Iris pigment epithelial cell (primary cell): ENCODE measurements at regions not wholly inside any gene's neighbourhood (a gene's known extent, or its start where the extent isn't known, plus 50 kb on each side); places are given as distances from the start of the nearest gene placed in this dataset.
"Not testable (repeated sequence)": the region's sequence is repeated elsewhere in the genome, so short reads cannot be mapped to it uniquely, and the experiment has no call there.

ENCODE experiments used
- DNase-seq: peaks from one replicate; pipeline ENCODE4 v3.0.0-alpha.2; 2011; ENCODE audit warnings: low read depth

GRCh38 chr2:203629699-203630098 lies 76.7 kb upstream of the CD28 start:
- DNase-seq, result no peak

DNA sequence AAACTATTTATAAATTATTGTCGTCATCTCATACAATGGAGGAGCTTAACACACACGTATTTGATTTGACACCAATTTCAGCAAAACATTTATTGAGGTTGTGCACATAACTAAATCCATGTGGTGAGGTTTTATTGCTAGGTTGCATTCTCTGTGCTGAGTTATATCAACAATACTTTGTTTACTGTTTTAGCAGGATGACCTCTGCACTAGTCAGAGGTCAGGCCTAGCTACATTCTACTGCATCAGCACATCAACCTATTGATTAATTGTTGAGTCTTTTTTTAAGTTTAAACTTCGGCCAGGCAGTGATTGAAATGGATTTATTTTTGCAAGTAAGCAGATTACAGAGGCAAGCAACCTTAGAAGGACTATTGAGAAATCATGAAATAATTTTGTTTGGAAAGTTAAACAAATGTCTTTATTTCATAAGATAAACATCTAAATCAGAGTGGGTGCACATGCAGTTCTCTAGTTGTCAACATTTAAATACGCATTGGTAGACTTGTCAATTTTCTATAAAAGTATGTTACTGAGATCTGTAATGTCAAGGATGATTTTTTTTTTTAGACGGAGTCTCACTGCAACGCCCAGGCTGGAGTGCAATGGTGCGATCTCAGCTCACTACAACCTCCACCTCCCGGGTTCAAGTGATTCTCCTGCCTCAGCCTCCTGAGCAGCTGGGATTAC lies 75.2 kb upstream of the CD28 start:
- DNase-seq, result peak; percentile 8

DNA sequence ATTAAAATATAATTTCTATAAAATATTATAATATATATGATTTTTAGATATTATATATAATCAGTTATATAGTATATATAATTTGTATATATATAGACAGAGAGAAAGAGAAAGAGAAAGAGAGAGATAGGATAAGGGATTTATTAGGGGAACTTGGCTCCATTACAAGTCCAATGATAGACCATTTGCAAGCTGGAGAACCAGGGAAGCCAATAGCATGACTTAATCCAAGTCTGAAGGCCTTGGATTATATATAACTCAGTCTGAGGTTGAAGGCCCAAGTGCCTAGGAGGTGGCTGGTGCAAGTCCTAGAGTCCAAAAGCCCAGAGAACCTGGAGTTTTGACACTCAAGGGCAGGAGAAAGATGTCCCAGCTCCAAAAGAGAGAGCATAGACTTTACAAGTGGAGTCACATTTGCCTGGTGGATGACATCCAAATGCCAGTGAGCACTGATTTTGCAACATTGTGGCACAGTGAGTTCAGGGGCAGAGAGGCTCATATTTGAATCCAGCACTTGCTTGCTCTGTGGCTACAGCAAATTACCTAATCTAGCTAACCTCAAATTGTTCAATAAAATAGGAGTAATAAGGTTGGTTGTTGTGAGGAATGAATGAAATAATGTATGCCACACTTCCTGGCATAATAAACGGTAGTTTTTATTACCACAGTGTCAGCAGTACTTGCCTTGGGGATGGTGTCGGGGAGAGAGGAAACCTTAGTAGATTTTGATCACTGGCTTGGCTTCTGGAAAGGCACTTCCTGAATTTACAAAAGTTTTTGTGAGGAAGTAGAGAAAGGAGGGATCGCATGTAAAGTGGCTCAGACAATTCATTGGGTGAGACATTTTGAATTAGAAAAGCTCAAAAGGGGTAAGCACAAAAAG lies 69.6 kb upstream of the CD28 start:
- DNase-seq, result peak; percentile 60

DNA sequence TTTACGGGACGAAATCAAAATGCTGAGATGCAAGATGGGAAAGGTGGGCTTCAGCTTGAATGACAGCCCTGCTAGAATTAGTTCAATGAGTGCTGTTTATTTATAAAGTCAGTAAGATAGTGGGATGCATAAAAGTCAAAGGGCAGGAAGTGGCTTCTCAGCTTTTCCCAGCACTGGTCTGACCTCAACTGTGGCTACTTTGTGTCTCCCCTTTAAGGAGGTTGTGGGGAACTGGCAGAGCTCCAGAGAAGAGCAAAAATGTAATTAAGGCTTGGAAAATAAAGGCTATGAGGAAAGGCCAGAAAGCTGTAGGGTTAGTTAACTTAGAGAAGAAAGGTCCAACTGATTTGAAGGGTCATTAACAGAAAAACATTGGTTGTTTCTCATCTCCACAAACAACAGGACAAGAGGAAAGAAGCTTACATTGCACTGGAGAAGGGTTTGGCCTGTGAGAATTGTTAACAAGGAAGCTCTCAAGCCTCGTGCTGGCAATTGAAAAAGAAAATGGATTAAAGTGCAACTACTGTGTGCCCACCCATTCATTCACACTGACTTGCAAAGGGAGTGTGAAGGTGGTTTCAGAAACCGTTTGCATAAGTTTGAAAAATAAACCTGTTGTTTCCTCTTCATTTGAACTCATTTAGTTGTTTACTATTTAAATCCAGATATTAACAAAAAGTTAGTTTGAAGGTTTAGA lies 68.8 kb upstream of the CD28 start:
- DNase-seq, result peak; percentile 34

DNA sequence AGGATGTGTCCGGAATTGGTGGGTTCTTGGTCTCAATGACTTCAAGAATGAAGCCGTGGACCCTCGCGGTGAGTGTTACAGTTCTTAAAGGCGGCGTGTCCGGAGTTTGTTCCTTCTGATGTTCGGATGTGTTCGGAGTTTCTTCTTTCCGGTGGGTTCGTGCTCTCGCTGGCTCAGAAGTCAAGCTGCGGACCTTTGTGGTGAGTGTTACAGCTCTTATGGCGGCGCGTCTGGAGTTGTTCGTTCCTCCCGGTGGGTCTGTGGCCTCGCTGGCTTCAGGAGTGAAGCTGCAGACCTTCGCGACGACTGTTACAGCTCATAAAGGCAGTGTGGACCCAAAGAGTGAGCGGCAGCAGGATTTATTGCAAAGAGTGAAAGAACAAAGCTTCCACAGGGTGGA lies 64.6 kb upstream of the CD28 start:
- DNase-seq, result not testable (repeated sequence)

- not testable (repeated sequence) for DNase-seq
Observed at GRCh38 chr2:203642841-203643240, 63.6 kb upstream of the CD28 start.

GRCh38 chr2:203645831-203646230 lies 60.6 kb upstream of the CD28 start:
- DNase-seq, result no peak

DNA sequence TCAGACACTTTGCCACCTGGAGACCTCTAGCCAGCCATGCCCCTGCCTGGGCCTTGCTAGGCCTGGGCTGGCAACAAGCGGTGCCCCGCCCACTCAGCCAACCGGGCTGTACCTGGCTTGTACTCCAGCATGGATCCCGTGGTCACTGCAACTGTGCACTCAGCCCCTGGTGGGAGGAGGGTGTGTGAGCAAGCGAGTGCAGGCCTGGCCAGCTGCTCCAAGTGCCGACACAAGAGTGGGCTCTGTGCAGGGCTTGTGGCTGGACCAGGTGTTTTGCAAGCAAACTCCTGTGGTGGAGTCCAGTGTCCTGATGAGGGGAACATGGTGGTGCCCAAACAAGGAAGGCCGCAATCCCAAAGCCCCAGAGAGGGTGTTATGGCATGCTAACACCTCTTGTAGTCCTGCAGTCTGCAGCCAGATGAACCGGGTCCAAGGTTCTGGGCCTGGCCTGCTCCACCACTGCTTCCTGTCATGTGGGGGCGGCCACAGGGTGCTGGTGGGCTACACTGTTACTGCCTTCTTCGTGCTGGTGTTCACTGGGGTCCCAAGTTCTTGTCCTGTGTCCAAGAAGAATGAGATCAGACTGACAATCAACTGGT lies 60.1 kb upstream of the CD28 start:
- no peak for DNase-seq

GRCh38 chr2:203646961-203647360 lies 59.5 kb upstream of the CD28 start:
- no peak for DNase-seq

GRCh38 chr2:203647579-203647978 lies 58.9 kb upstream of the CD28 start:
- no peak for DNase-seq

- no peak for DNase-seq
Observed at GRCh38 chr2:203648273-203648672, 58.2 kb upstream of the CD28 start.

DNA sequence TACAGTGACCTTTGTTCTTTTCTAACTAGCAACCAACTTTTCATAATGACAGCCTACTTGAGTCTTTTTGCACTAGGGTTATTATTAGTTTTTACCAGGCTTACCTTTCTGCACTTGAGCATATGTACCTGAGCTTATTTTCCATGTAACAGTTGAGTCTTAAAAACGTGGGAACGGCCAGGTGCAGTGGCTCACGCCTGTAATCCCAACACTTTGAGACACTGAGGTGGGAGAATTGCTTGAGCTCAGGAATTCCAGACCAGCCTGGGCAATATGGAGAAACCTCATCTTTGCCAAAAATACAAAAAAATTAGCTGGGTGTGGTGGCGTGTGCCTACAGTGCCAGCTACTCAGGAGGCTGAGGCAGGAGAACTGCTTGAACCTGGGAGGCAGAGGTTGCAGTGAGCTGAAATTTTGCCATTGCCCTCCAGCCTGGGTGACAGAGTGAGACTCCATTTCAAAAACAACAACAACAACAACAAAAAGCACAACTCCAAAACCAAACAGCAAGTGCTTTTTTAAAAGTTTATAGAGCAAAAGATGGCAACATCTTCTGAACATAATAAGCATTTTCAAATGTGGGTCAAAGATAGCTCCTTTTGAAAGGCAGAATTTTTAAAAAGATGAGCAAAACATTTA lies 57.1 kb upstream of the CD28 start:
- no peak for DNase-seq

DNA sequence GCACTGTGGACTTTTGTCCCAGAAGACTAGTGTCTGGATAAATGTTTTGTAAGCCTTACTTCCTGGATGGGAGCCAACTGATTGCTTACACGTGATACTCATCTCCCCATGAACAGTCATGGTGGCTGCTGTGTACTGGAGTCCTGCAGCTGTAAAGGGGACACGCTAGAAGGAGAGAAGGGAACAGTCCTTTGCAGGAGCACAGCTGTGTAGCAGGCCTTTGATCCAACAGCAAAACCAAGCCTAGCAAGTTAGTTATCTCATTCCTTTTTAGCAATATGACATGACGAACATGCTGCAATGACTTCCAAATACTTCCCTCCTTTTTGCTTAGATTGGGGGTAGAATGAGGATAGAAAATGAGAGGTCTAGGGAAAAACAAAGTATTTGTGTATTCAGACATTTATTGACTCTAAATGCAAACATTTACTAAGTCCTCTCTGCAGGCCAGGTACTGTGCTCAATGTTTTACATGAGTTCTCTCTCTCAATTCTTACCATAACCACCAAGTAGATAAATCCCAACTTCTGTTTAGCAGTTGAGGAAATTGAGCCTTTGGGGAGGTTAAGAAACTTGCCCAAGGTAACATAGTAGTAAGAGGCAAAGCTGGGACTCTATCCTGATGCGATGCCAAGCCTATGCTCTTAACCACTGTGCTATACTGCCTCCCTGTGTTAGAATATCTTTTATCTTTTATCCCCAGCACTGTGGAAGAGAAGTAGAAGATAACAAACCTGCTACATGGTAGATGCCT lies 55.4 kb upstream of the CD28 start:
- DNase-seq, result peak; percentile 74

- DNase-seq, result no peak
Observed at GRCh38 chr2:203651621-203652020, 54.8 kb upstream of the CD28 start.

GRCh38 chr2:203654826-203655225 lies 51.6 kb upstream of the CD28 start:
- DNase-seq, result no peak

GRCh38 chr2:203656522-203657287 lies 49.7 kb upstream of the CD28 start:
- peak; percentile 40 for DNase-seq
